GM18868 (cell line): ENCODE measurements at regions not wholly inside any gene's neighbourhood (a gene's known extent, or its start where the extent isn't known, plus 50 kb on each side); places are given as distances from the start of the nearest gene placed in this dataset.
"Not testable (repeated sequence)": the region's sequence is repeated elsewhere in the genome, so short reads cannot be mapped to it uniquely, and the experiment has no call there.

ENCODE experiments used
- ATAC-seq: cut with Tn5 transposase; IDR thresholded peaks from one replicate; pipeline ENCODE4 v1.9.1; 2021; ENCODE audit warnings: mild to moderate bottlenecking, moderate library complexity; ENCODE audit not compliant: unreplicated experiment

DNA sequence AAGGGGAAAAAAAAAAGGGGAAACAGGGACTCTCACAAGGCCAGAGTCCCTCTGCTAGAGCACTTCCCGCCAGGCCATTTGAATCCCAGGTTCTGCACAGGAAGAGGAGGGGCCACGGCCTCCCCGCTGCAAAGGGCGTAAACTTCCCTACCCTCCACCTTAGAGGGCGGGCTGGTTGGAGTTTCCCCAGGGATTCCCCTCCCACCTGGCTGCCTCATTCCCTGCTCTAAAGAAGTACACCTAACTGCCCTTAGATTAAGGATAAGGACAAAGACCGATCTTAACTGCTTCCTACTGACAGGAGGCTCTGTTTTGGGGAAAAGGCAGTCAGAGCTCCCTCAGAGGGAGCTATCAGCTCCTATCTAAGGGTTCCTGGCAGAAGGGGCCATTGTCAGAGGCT, 102.0 kb upstream of the ARMC3 start:
- ATAC-seq = no peak

DNA sequence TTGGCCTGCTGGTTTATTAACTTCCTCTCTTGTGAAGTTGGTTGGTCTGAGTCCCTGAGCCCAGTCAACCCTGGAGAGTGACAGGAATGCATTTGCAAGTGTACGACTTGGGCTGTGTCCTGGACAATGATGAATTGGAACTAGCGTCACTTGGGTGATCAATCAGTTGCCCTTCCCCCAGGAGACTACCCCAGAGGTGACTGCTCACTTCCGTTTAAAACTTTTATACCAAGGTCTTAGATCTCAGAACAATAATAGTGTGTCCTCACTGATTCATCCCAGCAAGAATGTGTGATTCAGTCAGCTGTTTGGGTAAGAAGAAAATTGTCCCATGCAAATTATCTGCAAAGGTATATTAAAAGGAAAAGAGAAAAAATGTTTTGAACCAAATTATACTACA, 102.9 kb upstream of the ARMC3 start:
- ATAC-seq = no peak

DNA sequence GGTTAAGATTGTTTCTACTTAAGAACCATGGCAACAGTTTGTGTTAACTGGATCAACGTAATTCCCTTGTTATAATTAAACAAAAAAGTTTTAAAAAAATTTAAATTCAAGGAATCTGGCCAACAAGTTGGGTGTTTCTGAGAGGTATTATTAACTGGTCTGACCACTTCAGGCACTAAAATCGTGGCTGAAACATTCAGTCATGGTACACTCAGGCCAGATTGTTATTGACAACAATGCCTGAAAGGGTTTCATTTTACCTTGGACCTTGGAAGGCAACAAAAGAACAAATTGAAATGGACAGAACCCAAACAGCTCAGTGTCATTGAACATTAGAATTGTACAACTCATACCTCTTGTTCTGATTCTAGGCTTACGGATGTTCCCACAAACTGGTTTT, 103.3 kb upstream of the ARMC3 start:
- ATAC-seq = no peak

DNA sequence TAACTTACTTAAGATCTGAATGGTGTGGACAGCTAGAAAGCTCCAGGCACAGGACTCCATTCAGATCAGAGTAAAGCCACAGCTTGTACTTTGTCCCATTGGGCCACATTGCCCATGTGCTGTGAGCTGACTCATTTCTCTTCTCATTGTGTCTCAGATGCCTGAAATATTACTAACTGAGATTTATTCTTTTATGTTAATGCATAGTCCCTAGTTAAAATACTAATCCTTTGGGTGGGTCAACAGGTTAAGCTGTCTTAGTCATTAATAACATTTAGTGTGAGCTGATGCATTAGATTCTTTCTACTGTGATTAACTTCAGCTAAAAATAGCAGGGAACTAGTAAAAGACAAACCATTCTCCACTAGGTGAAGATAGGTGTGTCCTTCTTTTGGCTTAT, 104.7 kb upstream of the ARMC3 start:
- ATAC-seq = peak; percentile 84

GRCh38 chr10:22821921-22822320, 105.9 kb upstream of the ARMC3 start:
- not testable (repeated sequence) for ATAC-seq

DNA sequence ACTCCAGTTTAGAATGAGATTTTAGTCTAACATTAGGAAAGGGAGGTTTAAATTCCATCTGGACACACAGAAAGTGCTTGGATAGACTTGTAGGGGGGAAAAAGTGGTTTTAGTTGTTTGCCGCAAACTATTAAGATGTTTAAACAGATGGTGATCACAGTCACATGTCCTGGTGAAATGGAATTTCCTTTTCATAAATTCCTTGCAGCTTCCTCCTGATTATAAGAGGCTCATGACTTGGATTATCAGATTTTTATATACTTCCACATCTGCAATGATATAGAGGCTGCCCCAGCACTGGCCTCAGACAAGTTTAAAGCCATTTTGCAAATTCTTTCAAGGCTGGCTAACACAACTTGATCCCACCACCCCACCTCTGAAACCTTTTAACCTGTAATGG, 106.4 kb upstream of the ARMC3 start:
- no peak for ATAC-seq

DNA sequence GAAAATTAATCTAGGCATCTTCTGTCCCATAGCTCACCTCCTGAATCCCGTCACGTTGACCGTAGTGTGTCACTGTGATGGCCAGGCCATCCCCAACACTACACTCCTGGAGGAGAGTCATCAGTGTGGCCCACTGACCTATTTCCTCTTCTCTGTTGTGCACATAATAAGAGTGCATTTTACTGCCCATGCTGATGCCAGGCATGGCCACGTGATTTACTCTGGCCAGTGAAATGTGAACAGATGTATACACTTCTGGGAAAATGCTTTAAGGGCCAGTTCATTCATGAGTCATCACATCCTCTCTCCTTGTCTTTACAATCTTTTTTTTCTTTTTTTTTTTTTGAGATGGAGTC, 101.9 kb upstream of the PIP4K2A start:
- peak; percentile 67 for ATAC-seq

- no peak for ATAC-seq
Measured at GRCh38 chr10:22810643-22811465, 96.5 kb upstream of the PIP4K2A start.

GRCh38 chr10:22807238-22807637, 92.9 kb upstream of the PIP4K2A start:
- no peak for ATAC-seq

DNA sequence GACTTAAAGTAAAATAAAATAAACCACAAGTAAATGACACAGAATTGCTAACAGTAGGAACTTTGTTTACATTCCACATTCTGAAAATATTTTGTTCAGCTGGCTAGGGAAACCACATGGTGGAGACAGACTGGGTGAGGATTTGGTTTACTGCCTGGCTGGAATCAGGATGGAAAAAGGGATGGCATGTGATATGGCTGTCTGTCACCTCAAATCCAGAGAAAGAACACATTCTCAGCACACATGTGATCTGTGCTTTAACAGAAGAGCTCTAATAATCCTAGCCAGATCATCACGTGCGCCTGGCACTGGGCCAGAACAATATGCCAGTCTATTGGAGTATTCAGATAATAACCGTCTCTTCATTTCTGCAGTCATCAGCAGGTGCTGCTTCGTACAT, 90.9 kb upstream of the PIP4K2A start:
- no peak for ATAC-seq

- ATAC-seq = no peak
Measured at GRCh38 chr10:22803261-22803885, 89.0 kb upstream of the PIP4K2A start.

DNA sequence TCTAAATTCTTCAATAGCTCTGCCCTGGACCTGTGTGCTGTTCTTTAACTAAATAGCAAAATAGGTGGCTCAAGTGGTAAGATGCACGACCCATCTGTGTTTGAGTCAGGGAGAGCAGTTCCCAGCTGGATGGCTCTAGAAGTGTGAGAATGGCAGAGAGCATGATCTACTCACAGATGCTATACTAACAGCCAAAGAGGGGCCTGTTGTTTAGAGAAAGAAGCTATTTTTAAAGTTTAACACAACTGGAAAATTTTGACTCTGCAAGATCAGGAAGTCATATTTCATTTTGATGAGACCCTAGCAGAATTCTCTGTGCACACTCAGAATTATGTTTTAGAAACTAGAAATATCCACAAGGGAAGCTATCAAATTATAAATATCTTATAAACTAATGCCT, 87.4 kb upstream of the PIP4K2A start:
- ATAC-seq = no peak

DNA sequence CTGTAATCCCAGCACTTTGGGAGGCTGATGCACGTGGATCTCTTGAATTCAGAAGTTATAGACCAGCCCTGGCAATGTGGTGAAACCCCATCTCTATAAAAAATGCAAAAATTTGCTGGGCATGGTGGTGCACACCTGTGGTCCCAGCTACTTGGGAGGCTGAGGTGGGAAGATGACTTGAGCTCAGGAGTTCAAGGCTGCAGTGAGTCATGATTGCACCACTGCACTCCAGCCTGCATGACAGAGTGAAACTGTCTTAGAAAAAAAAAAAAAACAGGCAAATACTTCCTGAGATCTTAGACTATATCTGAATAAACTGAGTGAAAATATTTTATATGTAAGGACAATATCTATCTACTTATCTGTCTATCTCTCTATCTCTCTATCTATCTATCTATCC, 83.4 kb upstream of the PIP4K2A start:
- ATAC-seq = not testable (repeated sequence)

- no peak for ATAC-seq
Measured at GRCh38 chr10:22795546-22795945, 81.2 kb upstream of the PIP4K2A start.

- ATAC-seq = no peak
Measured at GRCh38 chr10:22792161-22792560, 77.8 kb upstream of the PIP4K2A start.

GRCh38 chr10:22791665-22792064, 77.3 kb upstream of the PIP4K2A start:
- no peak for ATAC-seq

DNA sequence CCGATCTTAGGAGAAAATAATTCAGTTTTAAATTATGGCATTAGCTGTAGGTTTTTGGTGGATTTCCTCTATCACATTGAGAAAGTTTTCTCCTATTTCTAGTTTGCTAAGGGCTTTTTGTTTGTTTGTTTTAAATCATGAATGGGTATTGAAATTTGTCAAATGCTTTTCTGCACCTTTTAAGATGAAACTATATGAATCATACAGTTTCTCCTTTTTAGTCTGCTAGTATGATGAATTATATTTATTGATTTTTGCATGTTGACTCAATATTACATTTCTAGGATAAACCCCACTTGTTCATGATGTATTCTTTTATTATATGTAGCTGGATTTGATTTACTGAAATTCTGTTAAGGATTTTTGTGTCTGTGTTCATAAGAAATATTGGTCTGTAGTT, 70.3 kb upstream of the PIP4K2A start:
- ATAC-seq = no peak

GRCh38 chr10:22783807-22784206, 69.4 kb upstream of the PIP4K2A start:
- no peak for ATAC-seq

DNA sequence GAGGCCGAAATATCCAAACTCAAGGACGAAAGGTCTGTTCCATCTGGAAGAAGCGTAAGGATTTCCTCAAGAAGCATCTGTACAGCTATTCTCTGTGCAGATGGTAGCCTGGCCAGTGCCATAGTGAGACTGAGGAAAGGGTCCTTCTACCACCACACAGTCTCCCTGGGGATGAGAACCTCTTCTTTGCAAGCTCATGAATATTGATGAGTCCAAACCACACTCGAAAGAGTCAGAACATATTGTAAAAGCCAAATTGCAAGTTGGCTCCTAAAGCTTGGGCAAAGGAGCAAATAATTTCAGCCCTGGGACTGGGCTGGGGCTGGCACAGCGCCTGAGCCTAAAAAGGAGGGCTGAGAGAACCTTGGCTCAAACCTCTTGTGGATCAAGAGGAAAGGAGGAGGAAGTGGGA, 66.1 kb upstream of the PIP4K2A start:
- ATAC-seq = no peak

DNA sequence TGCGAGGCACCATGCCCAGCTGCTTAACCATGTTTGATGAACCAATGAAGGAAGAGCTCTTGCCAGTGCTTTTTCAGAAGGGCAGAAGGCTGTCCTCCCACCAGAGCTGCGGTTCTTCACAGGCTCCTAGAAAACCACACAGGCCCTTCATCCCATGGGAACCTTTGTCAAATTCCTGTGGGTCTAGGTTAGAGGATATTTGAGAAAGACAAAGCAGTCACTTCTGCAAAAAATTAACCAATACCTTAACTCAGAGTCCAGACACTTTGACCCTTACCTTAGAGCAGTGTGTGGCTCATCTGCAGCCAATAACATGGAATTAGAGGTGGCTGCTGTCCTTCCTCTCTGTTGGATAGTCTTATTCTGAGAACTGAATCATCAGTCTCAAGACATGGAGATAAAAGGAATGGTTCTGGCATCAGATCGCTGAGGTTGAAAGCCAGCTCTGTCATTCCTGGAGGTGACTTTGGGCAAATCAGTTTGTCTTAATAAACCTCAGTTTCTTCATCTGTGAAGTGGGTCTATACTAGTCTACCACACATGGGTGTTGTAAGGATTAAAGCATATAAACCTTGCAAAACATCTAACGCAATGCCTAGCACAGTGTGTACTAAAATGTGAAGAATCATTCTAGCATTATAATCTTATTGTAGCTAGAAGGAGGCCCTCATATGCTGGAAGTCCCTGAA, 65.1 kb upstream of the PIP4K2A start:
- ATAC-seq = no peak

GRCh38 chr10:22774102-22774501, 59.7 kb upstream of the PIP4K2A start:
- ATAC-seq = no peak

GRCh38 chr10:22771631-22772030, 57.3 kb upstream of the PIP4K2A start:
- not testable (repeated sequence) for ATAC-seq
